K562 (cell line): ENCODE measurements at regions not wholly inside any gene's neighbourhood (a gene's known extent, or its start where the extent isn't known, plus 50 kb on each side); places are given as distances from the start of the nearest gene placed in this dataset.
"Not testable (repeated sequence)": the region's sequence is repeated elsewhere in the genome, so short reads cannot be mapped to it uniquely, and the experiment has no call there.

ENCODE experiments used
- ATAC-seq: fragments of 200-7000 bp; cut with Tn5 transposase; 3 replicates; pipeline ENCODE4 v1.9.1; 2020; ENCODE audit warnings: moderate library complexity
- BruUV-seq: library from RNA; stranded (reverse); fragments of 400-500 nt; replicated peaks from 2 replicates; lab custom pipeline; 2021; lab: Mats Ljungman, UMichigan
- CTCF ChIA-PET: fragments of 300-600 bp; formaldehyde crosslinking; extraction: SDS; loops from one replicate; lab custom pipeline; 2021; ENCODE audit warnings: low intra/inter-chr PET ratio; lab: Yijun Ruan, JAX
- POLR2A ChIA-PET: fragments of 300-600, 350-650 bp; sonication (Branson Sonifier 250); formaldehyde crosslinking; extraction: SDS; loops from one replicate; lab custom pipeline; 2021; ENCODE audit warnings: antibody characterized with exemption, inconsistent platforms; lab: Yijun Ruan, JAX
- DNase-seq, 4 experiments: peaks; one replicate each; pipeline versions ENCODE4 v3.0.0 to v3.0.0-alpha.2; 2011 to 2018; ENCODE audit warnings: low spot score in 3 of 4, mixed read lengths in 3 of 4; ENCODE audit errors: extremely low read depth in 1 of 4
- FAIRE-seq: peaks from 2 replicates; lab custom pipeline; 2011; peaks lifted over from hg19 to GRCh38; lab: Jason Lieb, UNC
- H2AFZ ChIP-seq: 2 replicates; pipeline ENCODE4 v1.6.0; 2011; ENCODE audit warnings: low read depth, low read length, control low read depth, inconsistent platforms
- H3K27ac ChIP-seq: fragments of 200-600 bp; 3 replicates; pipeline ENCODE4 v1.8.0; 2011; ENCODE audit warnings: low read depth, mild to moderate bottlenecking, control low read depth, inconsistent platforms, low read length, moderate library complexity, mixed read lengths; ENCODE audit errors: extremely low read depth
- H3K27me3 ChIP-seq, 2 experiments: fragments of 300-600 bp in 1 of 2; 2 replicates in 1 of 2; 3 replicates in 1 of 2; pipeline versions ENCODE4 v1.6.0 to v1.8.0; 2011; ENCODE audit warnings: inconsistent platforms in 2 of 2, low read length in 2 of 2, mild to moderate bottlenecking in 1 of 2, mixed read lengths in 1 of 2, moderate library complexity in 1 of 2; ENCODE audit not compliant: control insufficient read depth in 2 of 2, insufficient read depth in 2 of 2
- H3K36me3 ChIP-seq: fragments of 300-600 bp; 3 replicates; pipeline ENCODE4 v1.8.0; 2011; ENCODE audit warnings: mild to moderate bottlenecking, low read length, inconsistent platforms; ENCODE audit not compliant: control insufficient read depth, insufficient read depth
- H3K4me1 ChIP-seq, 2 experiments: fragments of 200-600 bp in 1 of 2; replicated peaks in 1 of 2; 2 replicates in 1 of 2; 3 replicates in 1 of 2; pipeline versions ENCODE4 v1.5.1 to v1.8.0; 2011; ENCODE audit warnings: inconsistent platforms in 2 of 2, low read length in 2 of 2, mild to moderate bottlenecking in 1 of 2, mixed read lengths in 1 of 2, moderate library complexity in 1 of 2; ENCODE audit not compliant: control insufficient read depth in 2 of 2, insufficient read depth in 2 of 2
- H3K4me2 ChIP-seq: 2 replicates; pipeline ENCODE4 v1.6.1; 2011; ENCODE audit warnings: low read length, control low read depth, inconsistent platforms, mixed read lengths; ENCODE audit not compliant: insufficient read depth
- H3K4me3 ChIP-seq: fragments of 200-600 bp; sonication (generic), shearing (Covaris generic); 2 replicates; pipeline ENCODE4 v1.5.1; 2016; ENCODE audit warnings: control low read depth, inconsistent platforms
- H3K79me2 ChIP-seq: fragments of 200-600 bp; 3 replicates; pipeline ENCODE4 v1.8.0; 2011; ENCODE audit warnings: low read length, inconsistent platforms; ENCODE audit not compliant: control insufficient read depth, insufficient read depth
- H3K9ac ChIP-seq, 2 experiments: 2 replicates each; pipeline versions ENCODE4 v1.6.0 to v1.6.1; 2011; ENCODE audit warnings: low read depth in 2 of 2, low read length in 2 of 2, control low read depth in 1 of 2, inconsistent platforms in 1 of 2, mild to moderate bottlenecking in 1 of 2, mixed read lengths in 1 of 2; ENCODE audit not compliant: insufficient read depth in 1 of 2
- H3K9me1 ChIP-seq: one replicate; pipeline ENCODE4 v1.6.0; 2011; ENCODE audit warnings: inconsistent platforms, mild to moderate bottlenecking, low read length, moderate library complexity; ENCODE audit not compliant: control insufficient read depth, insufficient read depth
- H3K9me3 ChIP-seq: replicated peaks from 2 replicates; pipeline ENCODE4 v1.5.1; 2011; ENCODE audit warnings: low read depth, low read length, inconsistent platforms; ENCODE audit not compliant: control insufficient read depth, insufficient read depth
- H4K20me1 ChIP-seq: replicated peaks from 2 replicates; pipeline ENCODE4 v1.6.1; 2011; ENCODE audit warnings: low read length, inconsistent platforms, mixed read lengths; ENCODE audit not compliant: control insufficient read depth, insufficient read depth
- ARID1B ChIP-seq: fragments of 450-650 bp; IDR thresholded peaks from 2 replicates; pipeline ENCODE4 v1.6.1; 2016; ENCODE audit warnings: antibody characterized with exemption, mild to moderate bottlenecking, inconsistent platforms
- ARNT ChIP-seq, 2 experiments: fragments of 450-650 bp; IDR thresholded peaks; 2 replicates each; pipeline ENCODE4 v1.6.1; 2016; ENCODE audit warnings: mild to moderate bottlenecking in 1 of 2
- HDAC3 ChIP-seq: fragments of 450-650 bp; IDR thresholded peaks from 2 replicates; pipeline ENCODE4 v1.6.1; 2018; ENCODE audit warnings: borderline replicate concordance, mild to moderate bottlenecking, moderate library complexity; ENCODE audit not compliant: partially characterized antibody
- MYC ChIP-seq, 2 experiments: fragments of 250-450 bp in 1 of 2; sonication (Bioruptor Pico) in 1 of 2; IDR thresholded peaks; 2 replicates each; pipeline versions ENCODE4 v1.5.1 to v1.6.1; 2012 to 2021; ENCODE audit warnings: low read depth in 2 of 2, borderline replicate concordance in 1 of 2, improper control_type of control experiment in 1 of 2, low read length in 1 of 2, mild to moderate bottlenecking in 1 of 2, moderate library complexity in 1 of 2
- NFATC3 ChIP-seq: fragments of 450-650 bp; IDR thresholded peaks from 2 replicates; pipeline ENCODE4 v1.6.1; 2017; ENCODE audit warnings: mild to moderate bottlenecking
- SP2 ChIP-seq: IDR thresholded peaks from 2 replicates; pipeline ENCODE4 v1.6.1; 2011; ENCODE audit warnings: mild to moderate bottlenecking, low read depth, low read length, moderate library complexity; ENCODE audit not compliant: poor library complexity, severe bottlenecking; ENCODE audit errors: extremely low read depth
- TAF1 ChIP-seq: IDR thresholded peaks from 2 replicates; pipeline ENCODE4 v1.6.1; 2011; ENCODE audit warnings: mild to moderate bottlenecking, low read length, moderate library complexity; ENCODE audit not compliant: insufficient read depth, control insufficient read depth, severe bottlenecking; ENCODE audit errors: extremely low read depth
- TBP ChIP-seq: optimal IDR thresholded peaks from 2 replicates; pipeline ENCODE3; 2011; ENCODE audit warnings: low read depth, low read length, improper control_type of control experiment
- ZNF263 ChIP-seq: sonication (generic); formaldehyde crosslinking; IDR thresholded peaks from 2 replicates; pipeline ENCODE4 v1.8.0; 2022; ENCODE audit warnings: mild to moderate bottlenecking, missing genetic modification reagents, borderline replicate concordance
- ZNF75A ChIP-seq: fragments of 450-650 bp; formaldehyde crosslinking; IDR thresholded peaks from 2 replicates; pipeline ENCODE4 v1.4.0; 2020; ENCODE audit warnings: mild to moderate bottlenecking
- WGBS: fragments of 100-300 bp; shearing (Covaris generic); methylation state at CpG from one replicate; pipeline ENCODE4 v1.1.6; 2016; ENCODE audit warnings: low coverage, mixed read lengths; ENCODE audit not compliant: insufficient coverage; ENCODE audit errors: missing lambda C conversion rate; 5-methylcytosine and 5-hydroxymethylcytosine counted together
- in situ Hi-C: fragments of 300-500 bp; cut with MboI; formaldehyde crosslinking; loops from 4 replicates; pipeline ENCODE4 v1.15.0; 2018; ENCODE audit warnings: inconsistent platforms, mixed read lengths
- intact Hi-C: fragments of 100-400 bp; cut with micrococcal nuclease; formaldehyde crosslinking; loops from 2 replicates; pipeline ENCODE4 v1.14.2; 2022
- TF ChIP-seq, protein P1 (sequence below): sonication (generic); formaldehyde crosslinking; IDR thresholded peaks from 2 replicates; pipeline ENCODE4 v1.5.0; 2020; ENCODE audit warnings: missing genetic modification reagents

DNA sequence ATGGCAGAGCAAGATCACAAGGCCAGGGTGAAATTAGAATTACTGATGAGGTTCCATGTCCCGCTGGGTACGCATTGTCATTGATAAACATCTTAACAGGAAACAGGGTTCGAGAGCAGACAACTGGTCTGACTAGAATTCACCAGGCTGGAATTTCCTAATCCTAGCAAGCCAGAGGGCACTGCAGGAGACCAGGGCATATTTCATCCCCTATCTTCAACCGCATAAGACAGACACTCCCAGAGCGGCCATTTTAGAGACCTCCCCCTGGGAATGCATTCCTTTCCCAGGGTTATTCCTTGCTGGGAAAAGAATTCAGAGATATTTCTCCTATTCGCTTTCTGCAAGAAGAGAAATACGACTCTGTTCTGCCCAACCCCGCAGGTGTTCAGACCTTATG, 1041.3 kb downstream of the OLFM4 start:
- in situ Hi-C loops, H3K27me3 ChIP-seq, ATAC-seq, H3K36me3 ChIP-seq, H3K9me1 ChIP-seq, H4K20me1 ChIP-seq, CTCF ChIA-PET, H3K9ac ChIP-seq, H3K27ac ChIP-seq, POLR2A ChIA-PET, H3K4me1 ChIP-seq, DNase-seq, BruUV-seq, H3K4me2 ChIP-seq, H3K9me3 ChIP-seq, H2AFZ ChIP-seq, intact Hi-C loops, H3K79me2 ChIP-seq, H3K4me3 ChIP-seq, FAIRE-seq: not testable (repeated sequence)
- WGBS = 1% methylated on average over 8 of the region's 8 CpGs

DNA sequence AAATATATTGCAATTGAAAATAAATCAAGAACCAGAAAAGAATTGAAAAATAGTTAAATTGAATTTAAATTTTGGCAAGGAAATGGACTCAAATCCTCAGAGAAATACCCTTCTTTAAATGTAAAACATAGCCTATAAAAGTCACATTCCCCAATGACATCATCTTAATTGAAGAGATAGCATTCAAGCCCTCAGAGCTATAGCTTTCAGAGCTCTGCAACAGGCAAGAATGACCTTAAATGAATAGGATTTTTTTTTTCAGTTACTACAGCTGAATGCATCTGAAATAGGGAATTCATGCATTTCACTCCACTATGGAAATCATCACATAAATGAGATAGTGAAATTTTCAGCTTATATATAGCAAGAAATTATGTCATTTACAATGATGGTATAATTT, 1049.0 kb downstream of the OLFM4 start:
- no peak for ATAC-seq
- no peaks in the 10 kb centered on the region for H3K36me3 ChIP-seq
- intact Hi-C loops = no loop called here
- no peaks in the 10 kb centered on the region for H3K4me1 ChIP-seq
- in situ Hi-C loops = no loop called here
- H4K20me1 ChIP-seq = no peaks in the 10 kb centered on the region
- no peak overlapping the region for H3K9ac ChIP-seq
- H3K27me3 ChIP-seq = no peaks in the 10 kb centered on the region
- no peaks in the 10 kb centered on the region for H3K9me3 ChIP-seq
- DNase-seq = no peak
- no peak overlapping the region for H3K4me3 ChIP-seq
- CTCF ChIA-PET = no interaction called here
- H3K79me2 ChIP-seq = no peaks in the 10 kb centered on the region
- H2AFZ ChIP-seq = no peak overlapping the region
- no peaks in the 10 kb centered on the region for H3K9me1 ChIP-seq
- no peak for FAIRE-seq
- BruUV-seq = no TSS peak
- no peak overlapping the region for H3K4me2 ChIP-seq
- POLR2A ChIA-PET = no interaction called here
- TF ChIP-seq NFATC3 (no peak), HDAC3 (no peak), TBP (no peak), TAF1 (no peak), ZNF75A (CRISPR knock-in tag) (no peak), ARNT (IDR thresholded peaks at IDR 0.05) (no peak), MYC (IDR thresholded peaks at IDR 0.05; ENCODE audit: low read depth, low read length) (no peak), MYC (CRISPR knock-in tag; IDR thresholded peaks at IDR 0.05; ENCODE audit: borderline replicate concordance, low read depth) (no peak), ARID1B (no peak), SP2 (no peak), ZNF263 (CRISPR knock-in tag) (no peak)
- TF ChIP-seq, protein P1, sequence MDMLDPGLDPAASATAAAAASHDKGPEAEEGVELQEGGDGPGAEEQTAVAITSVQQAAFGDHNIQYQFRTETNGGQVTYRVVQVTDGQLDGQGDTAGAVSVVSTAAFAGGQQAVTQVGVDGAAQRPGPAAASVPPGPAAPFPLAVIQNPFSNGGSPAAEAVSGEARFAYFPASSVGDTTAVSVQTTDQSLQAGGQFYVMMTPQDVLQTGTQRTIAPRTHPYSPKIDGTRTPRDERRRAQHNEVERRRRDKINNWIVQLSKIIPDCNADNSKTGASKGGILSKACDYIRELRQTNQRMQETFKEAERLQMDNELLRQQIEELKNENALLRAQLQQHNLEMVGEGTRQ (CRISPR knock-in tag) = no peak
- no peak overlapping the region for H3K27ac ChIP-seq
